ENCODE measurements at regions not wholly inside any gene's neighbourhood (a gene's known extent, or its start where the extent isn't known, plus 50 kb on each side); places are given as distances from the start of the nearest gene placed in this dataset.

- Histone ChIP-seq H3K4me2 (ENCODE audit: low read length) (no peak overlapping the region), H3K79me2 (replicated peaks; ENCODE audit: insufficient read depth, low read length) (no peaks in the 10 kb centered on the region), H4K20me1 (ENCODE audit: insufficient read depth) (no peaks in the 10 kb centered on the region), H3K27me3 (ENCODE audit: insufficient read depth, low read depth, low read length) (no peaks in the 10 kb centered on the region), H3K9me2 (ENCODE audit: insufficient read depth, low read length) (no peaks in the 10 kb centered on the region), H3K36me3 (ENCODE audit: insufficient read depth, low read length) (no peaks in the 10 kb centered on the region), H3K27ac (ENCODE audit: low read length) (no peak overlapping the region), H3K9me3 (ENCODE audit: low read length) (no peaks in the 10 kb centered on the region), H3F3A (ENCODE audit: insufficient read depth, low read length, poor library complexity, severe bottlenecking) (no peaks in the 10 kb centered on the region), H2AFZ (ENCODE audit: low read depth, low read length) (no peak overlapping the region), H3K4me3 (ENCODE audit: low read length) (no peak overlapping the region), H3K9ac (ENCODE audit: low read length) (no peak overlapping the region)
- no peak for TF ChIP-seq SMC3 (conservative IDR thresholded peaks at IDR 0.05; ENCODE audit: poor library complexity)
- no peak for TF ChIP-seq POLR2AphosphoS5 (IDR thresholded peaks at IDR 0.05)
- TF ChIP-seq EP300 (conservative IDR thresholded peaks at IDR 0.05; ENCODE audit: poor library complexity, severe bottlenecking), result no peak
- no peak for TF ChIP-seq MXI1 (conservative IDR thresholded peaks at IDR 0.05; ENCODE audit: poor library complexity, severe bottlenecking)
- TF ChIP-seq CTCF (IDR thresholded peaks at IDR 0.05; ENCODE audit: poor library complexity, severe bottlenecking), result no peak
- no peak for TF ChIP-seq REST (IDR thresholded peaks at IDR 0.05; ENCODE audit: borderline replicate concordance)
- TF ChIP-seq RAD21 (conservative IDR thresholded peaks at IDR 0.05), result no peak
- TF ChIP-seq TAF1 (IDR thresholded peaks at IDR 0.05; ENCODE audit: low read depth), result no peak
- TF ChIP-seq EZH2 (IDR thresholded peaks at IDR 0.05; ENCODE audit: borderline replicate concordance, insufficient read depth, low read length, poor library complexity, severe bottlenecking), result no peak
Measured at GRCh38 chrX:151796576-151796975, 62.0 kb downstream of the CNGA2 start.

- Histone ChIP-seq H3K79me2 (replicated peaks; ENCODE audit: insufficient read depth, low read length) (no peaks in the 10 kb centered on the region), H3K9me2 (ENCODE audit: insufficient read depth, low read length) (no peaks in the 10 kb centered on the region), H3K27me3 (ENCODE audit: insufficient read depth, low read depth, low read length) (no peaks in the 10 kb centered on the region), H3K4me2 (ENCODE audit: low read length) (no peak overlapping the region), H3K9ac (ENCODE audit: low read length) (no peak overlapping the region), H2AFZ (ENCODE audit: low read depth, low read length) (no peak overlapping the region), H4K20me1 (ENCODE audit: insufficient read depth) (no peaks in the 10 kb centered on the region), H3K27ac (ENCODE audit: low read length) (no peak overlapping the region), H3K9me3 (ENCODE audit: low read length) (no peaks in the 10 kb centered on the region), H3F3A (ENCODE audit: insufficient read depth, low read length, poor library complexity, severe bottlenecking) (no peaks in the 10 kb centered on the region), H3K4me3 (ENCODE audit: low read length) (no peak overlapping the region), H3K36me3 (ENCODE audit: insufficient read depth, low read length) (no peaks in the 10 kb centered on the region)
- TF ChIP-seq CTCF (IDR thresholded peaks at IDR 0.05; ENCODE audit: poor library complexity, severe bottlenecking) (no peak), MXI1 (conservative IDR thresholded peaks at IDR 0.05; ENCODE audit: poor library complexity, severe bottlenecking) (no peak), EP300 (conservative IDR thresholded peaks at IDR 0.05; ENCODE audit: poor library complexity, severe bottlenecking) (no peak), EZH2 (IDR thresholded peaks at IDR 0.05; ENCODE audit: borderline replicate concordance, insufficient read depth, low read length, poor library complexity, severe bottlenecking) (no peak), REST (IDR thresholded peaks at IDR 0.05; ENCODE audit: borderline replicate concordance) (no peak), POLR2AphosphoS5 (IDR thresholded peaks at IDR 0.05) (no peak), RAD21 (conservative IDR thresholded peaks at IDR 0.05) (no peak), SMC3 (conservative IDR thresholded peaks at IDR 0.05; ENCODE audit: poor library complexity) (no peak), TAF1 (IDR thresholded peaks at IDR 0.05; ENCODE audit: low read depth) (no peak)
Measured at GRCh38 chrX:151801980-151802379, 67.4 kb downstream of the CNGA2 start.
